Astrocyte of the cerebellum (primary cell): ENCODE measurements at regions not wholly inside any gene's neighbourhood (a gene's known extent, or its start where the extent isn't known, plus 50 kb on each side); places are given as distances from the start of the nearest gene placed in this dataset.
"Not testable (repeated sequence)": the region's sequence is repeated elsewhere in the genome, so short reads cannot be mapped to it uniquely, and the experiment has no call there.

ENCODE experiments used
- DNase-seq: peaks from one replicate; pipeline ENCODE4 v3.0.0-alpha.2; 2011; ENCODE audit warnings: low read depth
- H3K4me3 ChIP-seq: 2 replicates; pipeline ENCODE4 v1.5.1; 2011; ENCODE audit warnings: mild to moderate bottlenecking, low read depth, low read length, moderate library complexity
- in situ Hi-C: cut with HindIII; loops from 2 replicates; pipeline ENCODE4 v1.10.0; 2017; ENCODE audit warnings: low sequenced_read_pairs
- TF ChIP-seq, protein P1 (sequence below): IDR thresholded peaks from 2 replicates; pipeline ENCODE4 v1.5.1; 2012; ENCODE audit warnings: low read length, low read depth, moderate library complexity, mild to moderate bottlenecking; ENCODE audit errors: missing control alignments

GRCh38 chr6:48596830-48597229 is 485.8 kb upstream of the PTCHD4 start:
- in situ Hi-C loops: no loop called here
- TF ChIP-seq, protein P1, sequence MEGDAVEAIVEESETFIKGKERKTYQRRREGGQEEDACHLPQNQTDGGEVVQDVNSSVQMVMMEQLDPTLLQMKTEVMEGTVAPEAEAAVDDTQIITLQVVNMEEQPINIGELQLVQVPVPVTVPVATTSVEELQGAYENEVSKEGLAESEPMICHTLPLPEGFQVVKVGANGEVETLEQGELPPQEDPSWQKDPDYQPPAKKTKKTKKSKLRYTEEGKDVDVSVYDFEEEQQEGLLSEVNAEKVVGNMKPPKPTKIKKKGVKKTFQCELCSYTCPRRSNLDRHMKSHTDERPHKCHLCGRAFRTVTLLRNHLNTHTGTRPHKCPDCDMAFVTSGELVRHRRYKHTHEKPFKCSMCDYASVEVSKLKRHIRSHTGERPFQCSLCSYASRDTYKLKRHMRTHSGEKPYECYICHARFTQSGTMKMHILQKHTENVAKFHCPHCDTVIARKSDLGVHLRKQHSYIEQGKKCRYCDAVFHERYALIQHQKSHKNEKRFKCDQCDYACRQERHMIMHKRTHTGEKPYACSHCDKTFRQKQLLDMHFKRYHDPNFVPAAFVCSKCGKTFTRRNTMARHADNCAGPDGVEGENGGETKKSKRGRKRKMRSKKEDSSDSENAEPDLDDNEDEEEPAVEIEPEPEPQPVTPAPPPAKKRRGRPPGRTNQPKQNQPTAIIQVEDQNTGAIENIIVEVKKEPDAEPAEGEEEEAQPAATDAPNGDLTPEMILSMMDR: no peak
- DNase-seq: no peak
- no peak overlapping the region for H3K4me3 ChIP-seq

DNA sequence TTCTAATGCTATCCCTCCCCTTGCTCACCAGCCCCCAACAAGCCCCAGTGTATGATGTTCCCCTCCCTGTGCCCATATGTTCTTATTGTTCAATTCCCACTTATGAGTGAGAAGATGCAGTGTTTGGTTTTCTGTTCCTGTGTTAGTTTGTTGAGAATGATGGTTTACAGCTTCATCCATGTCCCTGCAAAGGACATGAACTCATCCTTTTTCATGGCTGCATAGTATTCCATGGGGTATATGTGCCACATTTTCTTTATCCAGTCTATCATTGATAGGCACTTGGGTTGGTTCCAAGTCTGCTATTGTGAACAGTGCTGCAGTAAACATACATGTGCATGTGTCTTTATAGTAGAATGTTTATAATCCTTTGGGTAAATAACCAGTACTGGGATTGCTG is 480.2 kb upstream of the PTCHD4 start:
- in situ Hi-C loops, H3K4me3 ChIP-seq, DNase-seq: not testable (repeated sequence)

DNA sequence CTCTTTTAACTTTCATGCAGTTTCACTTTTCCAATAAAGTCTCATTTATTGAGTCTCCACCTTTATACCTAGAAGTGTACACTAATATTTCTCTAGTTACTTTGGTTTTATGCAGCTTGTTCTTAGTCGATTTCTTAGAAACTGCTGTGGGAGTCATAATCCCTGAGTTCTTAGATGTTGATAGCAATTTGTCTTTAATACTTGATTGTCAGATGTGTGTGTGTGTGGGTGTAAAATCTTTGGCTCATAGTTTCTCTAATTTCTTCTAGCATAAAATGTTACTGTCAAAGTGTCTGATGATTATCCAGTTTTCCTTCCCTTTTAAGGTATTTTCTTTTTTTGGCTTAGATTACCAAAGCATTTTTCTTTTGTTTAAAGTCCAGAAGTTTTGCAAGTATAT is 473.8 kb upstream of the PTCHD4 start:
- DNase-seq: no peak
- no peak overlapping the region for H3K4me3 ChIP-seq
- in situ Hi-C loops: no loop called here
- TF ChIP-seq, protein P1: no peak

DNA sequence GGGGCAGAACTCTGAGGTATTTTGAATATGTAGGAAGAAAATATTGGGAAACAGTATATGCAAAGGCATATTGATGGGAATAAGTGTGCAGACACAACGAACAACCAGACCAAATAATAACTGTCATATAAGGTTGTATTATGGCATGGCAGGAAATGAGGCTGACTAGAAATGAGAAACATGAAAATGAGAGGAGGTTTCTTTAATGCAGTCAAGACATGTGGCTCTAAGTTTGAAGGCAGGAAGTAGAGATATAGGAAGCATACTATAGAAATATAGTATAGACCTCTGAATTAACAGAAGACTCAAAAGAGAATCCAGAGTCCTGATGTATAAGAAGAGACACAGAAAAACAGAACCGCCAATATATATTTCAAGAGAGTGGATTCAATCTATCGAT is 459.7 kb upstream of the PTCHD4 start:
- DNase-seq: no peak
- in situ Hi-C loops: no loop called here
- no peak overlapping the region for H3K4me3 ChIP-seq
- TF ChIP-seq, protein P1: no peak

DNA sequence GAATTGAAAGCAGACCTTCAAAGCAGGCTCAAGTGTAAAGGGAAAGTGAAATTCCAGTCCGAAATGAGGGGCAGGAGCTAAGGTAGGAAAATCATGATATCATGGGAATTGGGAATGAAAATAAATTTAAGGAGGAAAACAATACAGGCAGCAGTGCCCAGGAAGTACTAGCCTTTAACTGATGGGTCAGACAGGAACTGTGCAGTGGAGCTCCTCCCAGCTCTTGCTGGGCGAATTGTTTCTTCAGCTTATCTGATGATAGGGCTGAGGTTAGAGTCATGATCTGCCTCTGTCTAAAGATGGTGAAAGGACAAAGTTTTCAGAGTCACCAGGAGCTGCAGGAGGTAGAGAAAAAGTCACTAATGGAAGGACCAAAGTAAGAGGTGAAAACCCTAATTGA is 457.9 kb upstream of the PTCHD4 start:
- TF ChIP-seq, protein P1: no peak
- no peak overlapping the region for H3K4me3 ChIP-seq
- no peak for DNase-seq
- in situ Hi-C loops: no loop called here

DNA sequence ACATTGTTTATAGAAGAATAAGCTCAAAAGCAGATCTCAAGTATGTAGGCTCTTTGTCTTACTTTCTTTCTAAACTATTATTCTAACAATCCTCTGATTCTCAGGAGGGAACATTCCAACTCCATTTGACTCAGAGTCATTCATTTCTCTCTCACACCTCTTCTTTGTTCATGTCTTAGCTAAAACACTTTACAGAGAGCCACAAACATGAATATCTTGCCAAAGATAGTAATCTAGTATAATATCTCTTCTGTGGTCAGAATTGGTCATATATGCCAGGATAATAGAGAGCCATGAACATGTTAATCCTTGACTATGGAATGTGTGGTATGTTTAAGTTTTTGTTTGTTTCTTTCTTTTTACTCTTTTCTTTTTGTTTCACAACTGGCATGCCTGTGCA is 456.0 kb upstream of the PTCHD4 start:
- TF ChIP-seq, protein P1: no peak
- H3K4me3 ChIP-seq: no peak overlapping the region
- DNase-seq: peak; percentile 34
- in situ Hi-C loops: no loop called here

DNA sequence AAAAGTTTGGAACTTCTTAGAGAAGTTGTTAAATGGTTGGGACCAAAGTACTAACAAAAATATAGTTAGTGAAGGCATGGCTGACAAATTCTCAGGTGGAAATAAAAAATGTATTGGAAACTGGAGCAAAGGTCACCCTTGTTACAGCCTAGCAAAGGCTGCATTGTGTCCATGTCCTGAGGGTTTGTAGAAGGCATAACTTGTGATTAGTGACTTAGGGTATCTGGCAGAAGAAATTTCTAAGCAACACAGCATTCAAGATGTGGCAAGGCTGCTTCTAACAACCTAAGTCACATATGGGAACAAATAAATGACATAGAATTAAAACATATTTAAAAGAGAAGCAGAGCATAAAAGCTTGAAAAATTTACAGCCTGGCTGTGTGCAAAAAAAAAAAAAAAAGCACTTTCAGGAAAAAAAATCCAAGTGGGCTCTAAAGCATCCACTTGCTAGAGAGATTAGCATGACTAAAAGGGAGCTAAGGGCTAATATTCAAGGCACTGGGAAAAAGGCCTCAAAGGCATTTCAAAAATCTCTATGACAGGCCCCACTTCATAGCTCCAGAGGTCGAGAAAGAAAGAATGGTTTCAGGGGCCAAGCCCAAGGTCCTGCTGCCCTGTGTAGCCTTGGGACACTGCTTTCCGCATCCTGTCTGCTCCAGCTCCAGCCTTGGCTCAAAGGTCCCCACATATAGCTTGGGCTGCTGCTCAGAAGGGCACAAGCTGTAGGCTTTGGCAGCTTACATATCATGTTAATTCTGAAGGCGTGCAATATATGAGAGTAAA is 453.2 kb upstream of the PTCHD4 start:
- no peak for DNase-seq
- TF ChIP-seq, protein P1: no peak
- H3K4me3 ChIP-seq: no peak overlapping the region
- in situ Hi-C loops: no loop called here
